ENCODE measurements at regions not wholly inside any gene's neighbourhood (a gene's known extent, or its start where the extent isn't known, plus 50 kb on each side); places are given as distances from the start of the nearest gene placed in this dataset.

- Histone ChIP-seq H3K27me3 (ENCODE audit: control insufficient read depth, insufficient read depth, low read length) (no peaks in the 10 kb centered on the region), H3K9me3 (ENCODE audit: control insufficient read depth, insufficient read depth, low read length) (no peaks in the 10 kb centered on the region), H3K27ac (ENCODE audit: low read length) (no peak overlapping the region), H3K4me1 (ENCODE audit: control insufficient read depth, insufficient read depth, low read length) (peaks cover 41% of the 10 kb centered on the region), H3K4me3 (ENCODE audit: low read length) (no peak overlapping the region), H3K36me3 (ENCODE audit: control insufficient read depth, insufficient read depth, low read length) (no peaks in the 10 kb centered on the region)
- no peaks in the 10 kb centered on the region for H3K27me3 Mint-ChIP-seq (ENCODE audit: low read depth in 2 of 2)
- H3K4me3 Mint-ChIP-seq, result peak overlapping the region; percentile 3
- TF ChIP-seq CTCF (IDR thresholded peaks at IDR 0.05), result no peak
- ATAC-seq (peak in 1 of 3 donors; percentile 9), DNase-seq (no peak)
- 82% methylated on average over 4 of the region's 5 CpGs for WGBS (ENCODE audit: insufficient coverage)
- peaks cover 5 to 7% of the 10 kb centered on the region in 2 donors for H3K9me3 Mint-ChIP-seq
- intact Hi-C loops (cut with micrococcal nuclease), result loop anchor here (2.0 kb wide), 1 partner anchor 17 kb away; no protein-coding TSS in a partner anchor
- H3K27ac Mint-ChIP-seq, result peak overlapping the region; percentile 79 to 87
- no peaks in the 10 kb centered on the region for H3K36me3 Mint-ChIP-seq
- H3K4me1 Mint-ChIP-seq, result peaks cover 41 to 65% of the 10 kb centered on the region in 2 donors
Measured at GRCh38 chr2:9738062-9738461, 105.2 kb upstream of the TAF1B start.

GRCh38 chr2:9738535-9739496 is 104.5 kb upstream of the TAF1B start:
- H3K9me3 ChIP-seq (ENCODE audit: control insufficient read depth, insufficient read depth, low read length), result no peaks in the 10 kb centered on the region
- peak overlapping the region; percentile 2 for H3K4me3 ChIP-seq (ENCODE audit: low read length)
- peak in 1 of 2 donors; percentile 43 for DNase-seq
- intact Hi-C loops (cut with micrococcal nuclease), result loop anchor here (2.0 kb wide), 1 partner anchor 16 kb away; no protein-coding TSS in a partner anchor
- Mint-ChIP-seq H3K4me1 (peaks cover 41 to 65% of the 10 kb centered on the region in 2 donors), H3K36me3 (no peaks in the 10 kb centered on the region), H3K4me3 (peak overlapping the region; percentile 86), H3K27ac (peak overlapping the region; percentile 79 to 87), H3K9me3 (peaks cover 5 to 7% of the 10 kb centered on the region in 2 donors), H3K27me3 (ENCODE audit: low read depth in 2 of 2) (no peaks in the 10 kb centered on the region)
- H3K36me3 ChIP-seq (ENCODE audit: control insufficient read depth, insufficient read depth, low read length), result no peaks in the 10 kb centered on the region
- H3K27ac ChIP-seq (ENCODE audit: low read length), result peak overlapping the region; percentile 62
- peaks cover 41% of the 10 kb centered on the region for H3K4me1 ChIP-seq (ENCODE audit: control insufficient read depth, insufficient read depth, low read length)
- H3K27me3 ChIP-seq (ENCODE audit: control insufficient read depth, insufficient read depth, low read length), result no peaks in the 10 kb centered on the region
- ATAC-seq, result peak; percentile 36 to 61 (median 41)
- 60% methylated on average over 23 of the region's 23 CpGs for WGBS (ENCODE audit: insufficient coverage)
- TF ChIP-seq CTCF (IDR thresholded peaks at IDR 0.05), result no peak

- H3K9me3 Mint-ChIP-seq, result peaks cover 2 to 3% of the 10 kb centered on the region in 2 donors
- peak overlapping the region; percentile 79 to 87 for H3K27ac Mint-ChIP-seq
- ATAC-seq (peak; percentile 57 to 71 (median 60)), DNase-seq (peak; percentile 40 to 72)
- Histone ChIP-seq H3K4me1 (ENCODE audit: control insufficient read depth, insufficient read depth, low read length) (peaks cover 41% of the 10 kb centered on the region), H3K9me3 (ENCODE audit: control insufficient read depth, insufficient read depth, low read length) (no peaks in the 10 kb centered on the region), H3K27ac (ENCODE audit: low read length) (peak overlapping the region; percentile 62), H3K4me3 (ENCODE audit: low read length) (peak overlapping the region; percentile 2), H3K36me3 (ENCODE audit: control insufficient read depth, insufficient read depth, low read length) (no peaks in the 10 kb centered on the region), H3K27me3 (ENCODE audit: control insufficient read depth, insufficient read depth, low read length) (no peaks in the 10 kb centered on the region)
- H3K4me3 Mint-ChIP-seq, result peak overlapping the region; percentile 86
- peaks cover 41 to 65% of the 10 kb centered on the region in 2 donors for H3K4me1 Mint-ChIP-seq
- 60% methylated on average over 23 of the region's 23 CpGs for WGBS (ENCODE audit: insufficient coverage)
- intact Hi-C loops (cut with micrococcal nuclease), result loop anchor here (2.0 kb wide), 1 partner anchor 15 kb away; no protein-coding TSS in a partner anchor
- H3K27me3 Mint-ChIP-seq (ENCODE audit: low read depth in 2 of 2), result no peaks in the 10 kb centered on the region
- no peak for TF ChIP-seq CTCF (IDR thresholded peaks at IDR 0.05)
- no peaks in the 10 kb centered on the region for H3K36me3 Mint-ChIP-seq
Measured at GRCh38 chr2:9739531-9739964, 103.7 kb upstream of the TAF1B start.
